ENCODE measurements at regions not wholly inside any gene's neighbourhood (a gene's known extent, or its start where the extent isn't known, plus 50 kb on each side); places are given as distances from the start of the nearest gene placed in this dataset.
A peak's percentile ranks its signal among the peaks of the same experiment; 100 is the strongest.

GRCh38 chr5:16233730-16234129 lies 54.1 kb upstream of the MARCHF11 start:
- H3K9me3 Mint-ChIP-seq, result peaks cover 10% of the 10 kb centered on the region
- ATAC-seq, result no peak
- POLR2A ChIA-PET, result no interaction called here
- H3K4me1 Mint-ChIP-seq, result peaks cover 4% of the 10 kb centered on the region; the same call in 1 of the 2 replicates
- TF ChIP-seq ETV6 (CRISPR knock-in tag; IDR thresholded peaks at IDR 0.05) (no peak), FOXJ3 (CRISPR knock-in tag; IDR thresholded peaks at IDR 0.05; ENCODE audit: borderline replicate concordance) (no peak), EMX1 (CRISPR knock-in tag; IDR thresholded peaks at IDR 0.05) (no peak), IRF2 (CRISPR knock-in tag; IDR thresholded peaks at IDR 0.05; ENCODE audit: borderline replicate concordance, low read depth) (no peak), GABPB1 (CRISPR knock-in tag; IDR thresholded peaks at IDR 0.05) (no peak), ZNF232 (CRISPR knock-in tag; IDR thresholded peaks at IDR 0.05) (no peak), ZNF396 (CRISPR knock-in tag; IDR thresholded peaks at IDR 0.05; ENCODE audit: borderline replicate concordance) (no peak), NR3C1 (CRISPR knock-in tag; conservative IDR thresholded peaks at IDR 0.05; ENCODE audit: low read depth) (no peak)
- TF ChIP-seq, protein P1, sequence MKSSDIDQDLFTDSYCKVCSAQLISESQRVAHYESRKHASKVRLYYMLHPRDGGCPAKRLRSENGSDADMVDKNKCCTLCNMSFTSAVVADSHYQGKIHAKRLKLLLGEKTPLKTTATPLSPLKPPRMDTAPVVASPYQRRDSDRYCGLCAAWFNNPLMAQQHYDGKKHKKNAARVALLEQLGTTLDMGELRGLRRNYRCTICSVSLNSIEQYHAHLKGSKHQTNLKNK (CRISPR knock-in tag; IDR thresholded peaks at IDR 0.05), result no peak
- TF ChIP-seq, protein P2, sequence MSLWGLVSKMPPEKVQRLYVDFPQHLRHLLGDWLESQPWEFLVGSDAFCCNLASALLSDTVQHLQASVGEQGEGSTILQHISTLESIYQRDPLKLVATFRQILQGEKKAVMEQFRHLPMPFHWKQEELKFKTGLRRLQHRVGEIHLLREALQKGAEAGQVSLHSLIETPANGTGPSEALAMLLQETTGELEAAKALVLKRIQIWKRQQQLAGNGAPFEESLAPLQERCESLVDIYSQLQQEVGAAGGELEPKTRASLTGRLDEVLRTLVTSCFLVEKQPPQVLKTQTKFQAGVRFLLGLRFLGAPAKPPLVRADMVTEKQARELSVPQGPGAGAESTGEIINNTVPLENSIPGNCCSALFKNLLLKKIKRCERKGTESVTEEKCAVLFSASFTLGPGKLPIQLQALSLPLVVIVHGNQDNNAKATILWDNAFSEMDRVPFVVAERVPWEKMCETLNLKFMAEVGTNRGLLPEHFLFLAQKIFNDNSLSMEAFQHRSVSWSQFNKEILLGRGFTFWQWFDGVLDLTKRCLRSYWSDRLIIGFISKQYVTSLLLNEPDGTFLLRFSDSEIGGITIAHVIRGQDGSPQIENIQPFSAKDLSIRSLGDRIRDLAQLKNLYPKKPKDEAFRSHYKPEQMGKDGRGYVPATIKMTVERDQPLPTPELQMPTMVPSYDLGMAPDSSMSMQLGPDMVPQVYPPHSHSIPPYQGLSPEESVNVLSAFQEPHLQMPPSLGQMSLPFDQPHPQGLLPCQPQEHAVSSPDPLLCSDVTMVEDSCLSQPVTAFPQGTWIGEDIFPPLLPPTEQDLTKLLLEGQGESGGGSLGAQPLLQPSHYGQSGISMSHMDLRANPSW (CRISPR knock-in tag; conservative IDR thresholded peaks at IDR 0.05; ENCODE audit: low read depth), result no peak
- TF ChIP-seq, protein P3, sequence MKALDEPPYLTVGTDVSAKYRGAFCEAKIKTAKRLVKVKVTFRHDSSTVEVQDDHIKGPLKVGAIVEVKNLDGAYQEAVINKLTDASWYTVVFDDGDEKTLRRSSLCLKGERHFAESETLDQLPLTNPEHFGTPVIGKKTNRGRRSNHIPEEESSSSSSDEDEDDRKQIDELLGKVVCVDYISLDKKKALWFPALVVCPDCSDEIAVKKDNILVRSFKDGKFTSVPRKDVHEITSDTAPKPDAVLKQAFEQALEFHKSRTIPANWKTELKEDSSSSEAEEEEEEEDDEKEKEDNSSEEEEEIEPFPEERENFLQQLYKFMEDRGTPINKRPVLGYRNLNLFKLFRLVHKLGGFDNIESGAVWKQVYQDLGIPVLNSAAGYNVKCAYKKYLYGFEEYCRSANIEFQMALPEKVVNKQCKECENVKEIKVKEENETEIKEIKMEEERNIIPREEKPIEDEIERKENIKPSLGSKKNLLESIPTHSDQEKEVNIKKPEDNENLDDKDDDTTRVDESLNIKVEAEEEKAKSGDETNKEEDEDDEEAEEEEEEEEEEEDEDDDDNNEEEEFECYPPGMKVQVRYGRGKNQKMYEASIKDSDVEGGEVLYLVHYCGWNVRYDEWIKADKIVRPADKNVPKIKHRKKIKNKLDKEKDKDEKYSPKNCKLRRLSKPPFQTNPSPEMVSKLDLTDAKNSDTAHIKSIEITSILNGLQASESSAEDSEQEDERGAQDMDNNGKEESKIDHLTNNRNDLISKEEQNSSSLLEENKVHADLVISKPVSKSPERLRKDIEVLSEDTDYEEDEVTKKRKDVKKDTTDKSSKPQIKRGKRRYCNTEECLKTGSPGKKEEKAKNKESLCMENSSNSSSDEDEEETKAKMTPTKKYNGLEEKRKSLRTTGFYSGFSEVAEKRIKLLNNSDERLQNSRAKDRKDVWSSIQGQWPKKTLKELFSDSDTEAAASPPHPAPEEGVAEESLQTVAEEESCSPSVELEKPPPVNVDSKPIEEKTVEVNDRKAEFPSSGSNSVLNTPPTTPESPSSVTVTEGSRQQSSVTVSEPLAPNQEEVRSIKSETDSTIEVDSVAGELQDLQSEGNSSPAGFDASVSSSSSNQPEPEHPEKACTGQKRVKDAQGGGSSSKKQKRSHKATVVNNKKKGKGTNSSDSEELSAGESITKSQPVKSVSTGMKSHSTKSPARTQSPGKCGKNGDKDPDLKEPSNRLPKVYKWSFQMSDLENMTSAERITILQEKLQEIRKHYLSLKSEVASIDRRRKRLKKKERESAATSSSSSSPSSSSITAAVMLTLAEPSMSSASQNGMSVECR (CRISPR knock-in tag; IDR thresholded peaks at IDR 0.05; ENCODE audit: borderline replicate concordance), result no peak
- DNase-seq (ENCODE audit: low spot score), result no peak
- H3K36me3 Mint-ChIP-seq, result no peaks in the 10 kb centered on the region
- CTCF ChIA-PET, result no interaction called here
- H3K27me3 Mint-ChIP-seq (ENCODE audit: low read depth), result no peaks in the 10 kb centered on the region
- no peak overlapping the region for H3K27ac Mint-ChIP-seq
- no peak overlapping the region for H3K4me3 Mint-ChIP-seq

GRCh38 chr5:16229357-16229940 lies 49.9 kb upstream of the MARCHF11 start:
- Mint-ChIP-seq H3K27me3 (ENCODE audit: low read depth) (no peaks in the 10 kb centered on the region), H3K4me1 (peaks cover 4% of the 10 kb centered on the region; the same call in 1 of the 2 replicates), H3K27ac (no peak overlapping the region), H3K9me3 (no peaks in the 10 kb centered on the region), H3K36me3 (no peaks in the 10 kb centered on the region), H3K4me3 (no peak overlapping the region)
- ChIA-PET POLR2A (no interaction called here), CTCF (interaction anchor here (1.2 kb wide), 1 partner anchor 69 kb away, joined by 3 read pairs; no protein-coding TSS in a partner anchor)
- no peak for TF ChIP-seq ERG (CRISPR knock-in tag; IDR thresholded peaks at IDR 0.05)
- TF ChIP-seq, protein P2 (CRISPR knock-in tag; conservative IDR thresholded peaks at IDR 0.05; ENCODE audit: low read depth), result no peak
- no peak for TF ChIP-seq ZNF425 (CRISPR knock-in tag; conservative IDR thresholded peaks at IDR 0.05)
- no peak for TF ChIP-seq CREM (CRISPR knock-in tag; IDR thresholded peaks at IDR 0.05)
- TF ChIP-seq NFE2L1 (CRISPR knock-in tag; IDR thresholded peaks at IDR 0.05), result no peak
- TF ChIP-seq PRRX2 (CRISPR knock-in tag; IDR thresholded peaks at IDR 0.05), result no peak
- TF ChIP-seq AFF4 (CRISPR knock-in tag; IDR thresholded peaks at IDR 0.05; ENCODE audit: borderline replicate concordance), result no peak
- peak; percentile 65 for ATAC-seq
- DNase-seq (ENCODE audit: low spot score), result peak; percentile 12

Measured in WTC11 (cell line).